ENCODE measurements at regions not wholly inside any gene's neighbourhood (a gene's known extent, or its start where the extent isn't known, plus 50 kb on each side); places are given as distances from the start of the nearest gene placed in this dataset.

GRCh38 chr6:134714113-134714512 lies 235.8 kb downstream of the ALDH8A1 start:
- H4K20me1 ChIP-seq (ENCODE audit: control insufficient read depth, insufficient read depth, low read depth, low read length): no peaks in the 10 kb centered on the region
- no peaks in the 10 kb centered on the region for H3K9me3 ChIP-seq (ENCODE audit: control insufficient read depth, insufficient read depth, low read length)
- no peak overlapping the region for H3K27ac ChIP-seq (ENCODE audit: low read depth, low read length)
- no peak overlapping the region for H3K4me2 ChIP-seq (ENCODE audit: low read length)
- TF ChIP-seq, protein P1, sequence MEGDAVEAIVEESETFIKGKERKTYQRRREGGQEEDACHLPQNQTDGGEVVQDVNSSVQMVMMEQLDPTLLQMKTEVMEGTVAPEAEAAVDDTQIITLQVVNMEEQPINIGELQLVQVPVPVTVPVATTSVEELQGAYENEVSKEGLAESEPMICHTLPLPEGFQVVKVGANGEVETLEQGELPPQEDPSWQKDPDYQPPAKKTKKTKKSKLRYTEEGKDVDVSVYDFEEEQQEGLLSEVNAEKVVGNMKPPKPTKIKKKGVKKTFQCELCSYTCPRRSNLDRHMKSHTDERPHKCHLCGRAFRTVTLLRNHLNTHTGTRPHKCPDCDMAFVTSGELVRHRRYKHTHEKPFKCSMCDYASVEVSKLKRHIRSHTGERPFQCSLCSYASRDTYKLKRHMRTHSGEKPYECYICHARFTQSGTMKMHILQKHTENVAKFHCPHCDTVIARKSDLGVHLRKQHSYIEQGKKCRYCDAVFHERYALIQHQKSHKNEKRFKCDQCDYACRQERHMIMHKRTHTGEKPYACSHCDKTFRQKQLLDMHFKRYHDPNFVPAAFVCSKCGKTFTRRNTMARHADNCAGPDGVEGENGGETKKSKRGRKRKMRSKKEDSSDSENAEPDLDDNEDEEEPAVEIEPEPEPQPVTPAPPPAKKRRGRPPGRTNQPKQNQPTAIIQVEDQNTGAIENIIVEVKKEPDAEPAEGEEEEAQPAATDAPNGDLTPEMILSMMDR (IDR thresholded peaks at IDR 0.05; ENCODE audit: low read depth, low read length, poor library complexity, severe bottlenecking): no peak
- no peak for TF ChIP-seq EZH2phosphoT487 (IDR thresholded peaks at IDR 0.05; ENCODE audit: borderline replicate concordance, low read length)
- H3K4me1 ChIP-seq (ENCODE audit: control insufficient read depth, low read length): no peaks in the 10 kb centered on the region
- H3K9me2 ChIP-seq (replicated peaks; ENCODE audit: control insufficient read depth, low read length): no peaks in the 10 kb centered on the region
- no peak overlapping the region for H3K4me3 ChIP-seq (ENCODE audit: low read length)
- no peaks in the 10 kb centered on the region for H3F3A ChIP-seq (ENCODE audit: control insufficient read depth, insufficient read depth)
- H3K36me3 ChIP-seq (ENCODE audit: control insufficient read depth, low read length): no peaks in the 10 kb centered on the region
- H3K79me2 ChIP-seq (ENCODE audit: control insufficient read depth, low read length): no peaks in the 10 kb centered on the region
- H3K27me3 ChIP-seq (ENCODE audit: control insufficient read depth, low read length): no peaks in the 10 kb centered on the region

- Histone ChIP-seq H3F3A (ENCODE audit: control insufficient read depth, insufficient read depth) (no peaks in the 10 kb centered on the region), H3K27ac (ENCODE audit: low read depth, low read length) (no peak overlapping the region), H3K4me3 (ENCODE audit: low read length) (no peak overlapping the region), H3K4me1 (ENCODE audit: control insufficient read depth, low read length) (no peaks in the 10 kb centered on the region), H3K9me3 (ENCODE audit: control insufficient read depth, insufficient read depth, low read length) (no peaks in the 10 kb centered on the region), H4K20me1 (ENCODE audit: control insufficient read depth, insufficient read depth, low read depth, low read length) (no peaks in the 10 kb centered on the region), H3K4me2 (ENCODE audit: low read length) (no peak overlapping the region), H3K27me3 (ENCODE audit: control insufficient read depth, low read length) (peaks cover 7% of the 10 kb centered on the region; the same call in 1 of the 2 replicates), H3K79me2 (ENCODE audit: control insufficient read depth, low read length) (no peaks in the 10 kb centered on the region), H3K9me2 (replicated peaks; ENCODE audit: control insufficient read depth, low read length) (no peaks in the 10 kb centered on the region), H3K36me3 (ENCODE audit: control insufficient read depth, low read length) (no peaks in the 10 kb centered on the region)
- no peak for TF ChIP-seq EZH2phosphoT487 (IDR thresholded peaks at IDR 0.05; ENCODE audit: borderline replicate concordance, low read length)
- TF ChIP-seq, protein P1 (IDR thresholded peaks at IDR 0.05; ENCODE audit: low read depth, low read length, poor library complexity, severe bottlenecking): no peak
Observed at GRCh38 chr6:134712311-134712710, 237.6 kb downstream of the ALDH8A1 start.

- Histone ChIP-seq H3K4me3 (ENCODE audit: low read length) (no peak overlapping the region), H3K4me1 (ENCODE audit: control insufficient read depth, low read length) (no peaks in the 10 kb centered on the region), H3K27ac (ENCODE audit: low read depth, low read length) (no peak overlapping the region), H3K79me2 (ENCODE audit: control insufficient read depth, low read length) (no peaks in the 10 kb centered on the region), H4K20me1 (ENCODE audit: control insufficient read depth, insufficient read depth, low read depth, low read length) (no peaks in the 10 kb centered on the region), H3K4me2 (ENCODE audit: low read length) (no peak overlapping the region), H3K36me3 (ENCODE audit: control insufficient read depth, low read length) (no peaks in the 10 kb centered on the region), H3K9me2 (replicated peaks; ENCODE audit: control insufficient read depth, low read length) (no peaks in the 10 kb centered on the region), H3K9me3 (ENCODE audit: control insufficient read depth, insufficient read depth, low read length) (no peaks in the 10 kb centered on the region), H3K27me3 (ENCODE audit: control insufficient read depth, low read length) (peaks cover 15% of the 10 kb centered on the region; the same call in 1 of the 2 replicates), H3F3A (ENCODE audit: control insufficient read depth, insufficient read depth) (no peaks in the 10 kb centered on the region)
- TF ChIP-seq, protein P1 (IDR thresholded peaks at IDR 0.05; ENCODE audit: low read depth, low read length, poor library complexity, severe bottlenecking): no peak
- no peak for TF ChIP-seq EZH2phosphoT487 (IDR thresholded peaks at IDR 0.05; ENCODE audit: borderline replicate concordance, low read length)
Observed at GRCh38 chr6:134708079-134708478, 241.8 kb downstream of the ALDH8A1 start.

All from DOHH2 (cell line).